IMR-90 (cell line): ENCODE measurements at regions not wholly inside any gene's neighbourhood (a gene's known extent, or its start where the extent isn't known, plus 50 kb on each side); places are given as distances from the start of the nearest gene placed in this dataset.

ENCODE experiments used
- ATAC-seq: fragments of 200-7000 bp; cut with Tn5 transposase; 2 replicates; pipeline ENCODE4 v1.9.1; 2020; ENCODE audit warnings: low read depth, mild to moderate bottlenecking, moderate library complexity
- BruUV-seq: library from RNA; stranded (reverse); fragments of 400-500 nt; replicated peaks from 2 replicates; lab custom pipeline; 2021; lab: Mats Ljungman, UMichigan
- CTCF ChIA-PET: fragments of 300-600 bp; formaldehyde crosslinking; extraction: SDS; loops from one replicate; lab custom pipeline; 2021; ENCODE audit warnings: antibody characterized with exemption; lab: Yijun Ruan, JAX
- POLR2A ChIA-PET: fragments of 300-600 bp; sonication (Branson Sonifier 250); formaldehyde crosslinking; loops from one replicate; lab custom pipeline; 2022; ENCODE audit warnings: antibody characterized with exemption; ENCODE audit not compliant: unreplicated experiment; lab: Charles Lee
- DNase-seq: peaks from one replicate; pipeline ENCODE4 v3.0.0; 2013
- H2AFZ ChIP-seq: replicated peaks from 2 replicates; pipeline ENCODE3; 2013; ENCODE audit warnings: low read length, mild to moderate bottlenecking; ENCODE audit not compliant: poor library complexity
- H2AK5ac ChIP-seq: 2 replicates; pipeline ENCODE4 v1.6.1; 2013; ENCODE audit warnings: low read depth, low read length, inconsistent platforms
- H2AK9ac ChIP-seq: replicated peaks from 2 replicates; pipeline ENCODE3; 2013; ENCODE audit warnings: mild to moderate bottlenecking, low read depth, low read length, moderate library complexity; ENCODE audit not compliant: poor library complexity
- H2BK120ac ChIP-seq: 2 replicates; pipeline ENCODE4 v1.6.1; 2013; ENCODE audit warnings: low read depth, low read length, inconsistent platforms
- H2BK15ac ChIP-seq: 3 replicates; pipeline ENCODE4 v1.6.1; 2013; ENCODE audit warnings: low read depth, low read length, inconsistent platforms
- H2BK20ac ChIP-seq: 2 replicates; pipeline ENCODE4 v1.6.1; 2013; ENCODE audit warnings: low read depth, mild to moderate bottlenecking, inconsistent platforms, low read length, moderate library complexity
- H2BK5ac ChIP-seq: 2 replicates; pipeline ENCODE4 v1.6.1; 2013; ENCODE audit warnings: mild to moderate bottlenecking, low read depth, low read length, inconsistent platforms; ENCODE audit not compliant: poor library complexity, severe bottlenecking
- H3K14ac ChIP-seq: replicated peaks from 2 replicates; pipeline ENCODE4 v1.6.1; 2013; ENCODE audit warnings: low read depth, low read length, inconsistent platforms
- H3K18ac ChIP-seq: 2 replicates; pipeline ENCODE4 v1.6.1; 2013; ENCODE audit warnings: low read depth, low read length, control low read depth
- H3K23ac ChIP-seq: 2 replicates; pipeline ENCODE4 v1.6.1; 2013; ENCODE audit warnings: low read depth, low read length, inconsistent platforms
- H3K27ac ChIP-seq: 2 replicates; pipeline ENCODE4 v1.5.1; 2013; ENCODE audit warnings: mild to moderate bottlenecking, control low read depth, low read length; ENCODE audit not compliant: insufficient read depth
- H3K27me3 ChIP-seq: 2 replicates; pipeline ENCODE4 v1.6.1; 2013; ENCODE audit warnings: low read length; ENCODE audit not compliant: control insufficient read depth, insufficient read depth
- H3K36me3 ChIP-seq: 2 replicates; pipeline ENCODE4 v1.6.1; 2013; ENCODE audit warnings: low read length, mixed read lengths; ENCODE audit not compliant: control insufficient read depth, insufficient read depth
- H3K4ac ChIP-seq: 2 replicates; pipeline ENCODE4 v1.6.1; 2013; ENCODE audit warnings: low read depth, low read length, inconsistent platforms
- H3K4me1 ChIP-seq: 2 replicates; pipeline ENCODE4 v1.6.1; 2013; ENCODE audit warnings: low read length, mixed read lengths; ENCODE audit not compliant: control insufficient read depth, insufficient read depth
- H3K4me2 ChIP-seq: 2 replicates; pipeline ENCODE4 v1.6.1; 2013; ENCODE audit warnings: low read depth, mild to moderate bottlenecking, control low read depth, low read length, moderate library complexity
- H3K4me3 ChIP-seq: 2 replicates; pipeline ENCODE4 v1.5.1; 2013; ENCODE audit warnings: low read depth, mild to moderate bottlenecking, control low read depth, low read length, moderate library complexity; ENCODE audit not compliant: insufficient read depth
- H3K56ac ChIP-seq: 2 replicates; pipeline ENCODE4 v1.6.1; 2013; ENCODE audit warnings: low read length, inconsistent platforms; ENCODE audit not compliant: insufficient read depth; ENCODE audit errors: extremely low read depth
- H3K79me1 ChIP-seq, 2 experiments: 2 replicates each; pipeline ENCODE4 v1.6.1; 2013; ENCODE audit warnings: low read length in 2 of 2, inconsistent platforms in 1 of 2, low read depth in 1 of 2
- H3K9ac ChIP-seq: 2 replicates; pipeline ENCODE4 v1.6.1; 2013; ENCODE audit warnings: low read depth, low read length, control low read depth
- H3K9me1 ChIP-seq: 2 replicates; pipeline ENCODE4 v1.6.1; 2013; ENCODE audit warnings: low read length, inconsistent platforms; ENCODE audit not compliant: insufficient read depth
- H3K9me3 ChIP-seq: 2 replicates; pipeline ENCODE4 v1.6.1; 2013; ENCODE audit warnings: low read length; ENCODE audit not compliant: control insufficient read depth, insufficient read depth
- H4K20me1 ChIP-seq: 2 replicates; pipeline ENCODE4 v1.6.1; 2013; ENCODE audit warnings: low read length, inconsistent platforms; ENCODE audit not compliant: insufficient read depth
- H4K5ac ChIP-seq: 2 replicates; pipeline ENCODE4 v1.6.1; 2013; ENCODE audit warnings: mild to moderate bottlenecking, low read depth, low read length, control low read depth
- H4K8ac ChIP-seq, 2 experiments: 2 replicates each; pipeline ENCODE4 v1.6.1; 2013; ENCODE audit warnings: low read depth in 2 of 2, low read length in 2 of 2, control low read depth in 1 of 2, inconsistent platforms in 1 of 2
- H4K91ac ChIP-seq: 2 replicates; pipeline ENCODE4 v1.6.1; 2013; ENCODE audit warnings: low read depth, low read length, inconsistent platforms; ENCODE audit not compliant: insufficient read depth
- BHLHE40 ChIP-seq: fragments of 150-350 bp; IDR thresholded peaks from 2 replicates; pipeline ENCODE4 v1.6.1; 2016; ENCODE audit warnings: mild to moderate bottlenecking, low read depth, low read length
- CEBPB ChIP-seq: IDR thresholded peaks from 2 replicates; pipeline ENCODE4 v1.6.1; 2012; ENCODE audit warnings: low read depth, low read length, improper control_type of control experiment
- CHD1 ChIP-seq: IDR thresholded peaks from 2 replicates; pipeline ENCODE4 v1.6.1; 2012; ENCODE audit warnings: low read depth, low read length, improper control_type of control experiment
- FOS ChIP-seq: fragments of 150-350 bp; IDR thresholded peaks from 2 replicates; pipeline ENCODE4 v1.6.1; 2016; ENCODE audit warnings: low read depth, low read length
- MAFK ChIP-seq: IDR thresholded peaks from 2 replicates; pipeline ENCODE4 v1.6.1; 2012; ENCODE audit warnings: low read depth, low read length, improper control_type of control experiment
- MAZ ChIP-seq: IDR thresholded peaks from 2 replicates; pipeline ENCODE4 v1.6.1; 2012; ENCODE audit warnings: low read depth, mild to moderate bottlenecking, low read length, improper control_type of control experiment, moderate library complexity, borderline replicate concordance
- MXI1 ChIP-seq: IDR thresholded peaks from 2 replicates; pipeline ENCODE4 v1.6.1; 2012; ENCODE audit warnings: low read depth, mild to moderate bottlenecking, low read length, moderate library complexity, borderline replicate concordance
- NFE2L2 ChIP-seq: fragments of 150-350 bp; IDR thresholded peaks from 2 replicates; pipeline ENCODE4 v1.6.1; 2016; ENCODE audit warnings: low read depth, mild to moderate bottlenecking, low read length
- POLR2A ChIP-seq: IDR thresholded peaks from 2 replicates; pipeline ENCODE4 v1.6.1; 2012; ENCODE audit warnings: mild to moderate bottlenecking, low read depth, low read length
- RAD21 ChIP-seq: IDR thresholded peaks from 2 replicates; pipeline ENCODE4 v1.6.1; 2012; ENCODE audit warnings: low read length, improper control_type of control experiment
- RCOR1 ChIP-seq: IDR thresholded peaks from 2 replicates; pipeline ENCODE4 v1.6.1; 2012; ENCODE audit warnings: mild to moderate bottlenecking, low read length, improper control_type of control experiment; ENCODE audit not compliant: insufficient replicate concordance
- RFX5 ChIP-seq: IDR thresholded peaks from 2 replicates; pipeline ENCODE4 v1.8.0; 2012; ENCODE audit warnings: low read depth, mild to moderate bottlenecking, low read length, moderate library complexity
- SMC3 ChIP-seq: fragments of 150-350 bp; IDR thresholded peaks from 2 replicates; pipeline ENCODE4 v1.6.1; 2016; ENCODE audit warnings: low read depth, mild to moderate bottlenecking, antibody characterized with exemption, low read length, moderate library complexity
- WGBS, 2 experiments: methylation state at CpG; one replicate each; pipeline versions ENCODE4 v1.1.5 to v1.1.7; 2013; ENCODE audit warnings: missing lambda C conversion rate in 2 of 2; ENCODE audit not compliant: insufficient read length in 1 of 2; ENCODE audit errors: extremely low coverage in 2 of 2; 5-methylcytosine and 5-hydroxymethylcytosine counted together
- dilution Hi-C: fragments of 300-500 bp; cut with HindIII; formaldehyde crosslinking; loops from one replicate; pipeline ENCODE4 v1.14.3; 2018; ENCODE audit warnings: low sequenced_read_pairs; ENCODE audit not compliant: unreplicated experiment
- in situ Hi-C: fragments of 300-500 bp; cut with MboI; formaldehyde crosslinking; loops from 3 replicates; pipeline ENCODE4 v1.14.3; 2019; ENCODE audit warnings: low sequenced_read_pairs, inconsistent platforms, mixed read lengths
- intact Hi-C: fragments of 100-400 bp; cut with micrococcal nuclease; formaldehyde crosslinking; loops from 2 replicates; pipeline ENCODE4 v1.10.0; 2022
- TF ChIP-seq, protein P1 (sequence below): conservative IDR thresholded peaks from 2 replicates; pipeline ENCODE4 v1.5.1; 2012; ENCODE audit warnings: mild to moderate bottlenecking, low read depth, low read length, improper control_type of control experiment
- TF ChIP-seq, protein P2 (sequence below): fragments of 150-350 bp; IDR thresholded peaks from 2 replicates; pipeline ENCODE4 v1.6.1; 2017; ENCODE audit warnings: mild to moderate bottlenecking, antibody characterized with exemption, low read length, low read depth
- TF ChIP-seq, protein P3 (sequence below): fragments of 150-350 bp; IDR thresholded peaks from 2 replicates; pipeline ENCODE4 v1.6.1; 2016; ENCODE audit warnings: low read depth, mild to moderate bottlenecking, low read length, moderate library complexity, borderline replicate concordance

DNA sequence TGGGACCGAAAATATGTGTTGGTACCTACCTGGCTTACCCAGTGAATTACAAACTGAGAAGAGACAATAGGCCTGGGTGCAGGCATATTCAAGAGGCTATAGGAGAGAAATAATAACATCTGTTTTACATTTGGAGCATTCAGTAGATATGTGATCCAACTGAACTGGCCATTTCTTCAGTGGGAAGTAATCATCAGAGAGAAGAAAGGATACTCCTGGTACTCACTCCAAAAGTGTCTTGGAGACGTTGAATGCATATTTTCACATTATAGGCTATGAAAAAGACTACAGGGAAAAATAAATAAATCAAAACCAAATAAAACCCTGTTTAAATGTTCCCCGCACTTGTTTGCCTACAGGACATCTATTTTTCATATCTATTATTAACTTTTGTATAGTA is 1680.3 kb downstream of the REEP3 start:
- no CpG with 5 or more reads among the region's 3 CpGs for WGBS, 2 experiments
- no peak for DNase-seq
- H4K5ac ChIP-seq, result no peak overlapping the region
- no peak overlapping the region for H2AFZ ChIP-seq
- no peak overlapping the region for H3K4ac ChIP-seq
- no peak overlapping the region for H3K56ac ChIP-seq
- no peaks in the 10 kb centered on the region for H3K79me1 ChIP-seq
- POLR2A ChIA-PET, result no interaction called here
- no peak overlapping the region for H3K9ac ChIP-seq
- no peak overlapping the region for H3K4me2 ChIP-seq
- TF ChIP-seq, protein P1, sequence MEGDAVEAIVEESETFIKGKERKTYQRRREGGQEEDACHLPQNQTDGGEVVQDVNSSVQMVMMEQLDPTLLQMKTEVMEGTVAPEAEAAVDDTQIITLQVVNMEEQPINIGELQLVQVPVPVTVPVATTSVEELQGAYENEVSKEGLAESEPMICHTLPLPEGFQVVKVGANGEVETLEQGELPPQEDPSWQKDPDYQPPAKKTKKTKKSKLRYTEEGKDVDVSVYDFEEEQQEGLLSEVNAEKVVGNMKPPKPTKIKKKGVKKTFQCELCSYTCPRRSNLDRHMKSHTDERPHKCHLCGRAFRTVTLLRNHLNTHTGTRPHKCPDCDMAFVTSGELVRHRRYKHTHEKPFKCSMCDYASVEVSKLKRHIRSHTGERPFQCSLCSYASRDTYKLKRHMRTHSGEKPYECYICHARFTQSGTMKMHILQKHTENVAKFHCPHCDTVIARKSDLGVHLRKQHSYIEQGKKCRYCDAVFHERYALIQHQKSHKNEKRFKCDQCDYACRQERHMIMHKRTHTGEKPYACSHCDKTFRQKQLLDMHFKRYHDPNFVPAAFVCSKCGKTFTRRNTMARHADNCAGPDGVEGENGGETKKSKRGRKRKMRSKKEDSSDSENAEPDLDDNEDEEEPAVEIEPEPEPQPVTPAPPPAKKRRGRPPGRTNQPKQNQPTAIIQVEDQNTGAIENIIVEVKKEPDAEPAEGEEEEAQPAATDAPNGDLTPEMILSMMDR, result no peak
- TF ChIP-seq MXI1 (no peak), POLR2A (no peak), CEBPB (no peak), NFE2L2 (no peak), RCOR1 (no peak), SMC3 (no peak), MAFK (no peak), RFX5 (no peak), CHD1 (no peak), BHLHE40 (no peak), MAZ (no peak), FOS (no peak), RAD21 (no peak)
- TF ChIP-seq, protein P2, sequence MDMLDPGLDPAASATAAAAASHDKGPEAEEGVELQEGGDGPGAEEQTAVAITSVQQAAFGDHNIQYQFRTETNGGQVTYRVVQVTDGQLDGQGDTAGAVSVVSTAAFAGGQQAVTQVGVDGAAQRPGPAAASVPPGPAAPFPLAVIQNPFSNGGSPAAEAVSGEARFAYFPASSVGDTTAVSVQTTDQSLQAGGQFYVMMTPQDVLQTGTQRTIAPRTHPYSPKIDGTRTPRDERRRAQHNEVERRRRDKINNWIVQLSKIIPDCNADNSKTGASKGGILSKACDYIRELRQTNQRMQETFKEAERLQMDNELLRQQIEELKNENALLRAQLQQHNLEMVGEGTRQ, result no peak
- TF ChIP-seq, protein P3, sequence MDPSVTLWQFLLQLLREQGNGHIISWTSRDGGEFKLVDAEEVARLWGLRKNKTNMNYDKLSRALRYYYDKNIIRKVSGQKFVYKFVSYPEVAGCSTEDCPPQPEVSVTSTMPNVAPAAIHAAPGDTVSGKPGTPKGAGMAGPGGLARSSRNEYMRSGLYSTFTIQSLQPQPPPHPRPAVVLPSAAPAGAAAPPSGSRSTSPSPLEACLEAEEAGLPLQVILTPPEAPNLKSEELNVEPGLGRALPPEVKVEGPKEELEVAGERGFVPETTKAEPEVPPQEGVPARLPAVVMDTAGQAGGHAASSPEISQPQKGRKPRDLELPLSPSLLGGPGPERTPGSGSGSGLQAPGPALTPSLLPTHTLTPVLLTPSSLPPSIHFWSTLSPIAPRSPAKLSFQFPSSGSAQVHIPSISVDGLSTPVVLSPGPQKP, result no peak
- dilution Hi-C loops (no loop called here), in situ Hi-C loops (no loop called here), intact Hi-C loops (no loop called here)
- no peak overlapping the region for H3K4me3 ChIP-seq
- H3K9me3 ChIP-seq, result peaks cover 7% of the 10 kb centered on the region; the same call in 1 of the 2 replicates
- no peak overlapping the region for H2BK15ac ChIP-seq
- H4K8ac ChIP-seq, result no peak overlapping the region
- no peak overlapping the region for H2BK120ac ChIP-seq
- H4K91ac ChIP-seq, result no peak overlapping the region
- H3K27ac ChIP-seq, result no peak overlapping the region
- no peak overlapping the region for H2AK5ac ChIP-seq
- H2BK20ac ChIP-seq, result no peak overlapping the region
- no peak overlapping the region for H3K18ac ChIP-seq
- H4K20me1 ChIP-seq, result no peaks in the 10 kb centered on the region
- H3K36me3 ChIP-seq, result no peaks in the 10 kb centered on the region
- no peak overlapping the region for H2BK5ac ChIP-seq
- CTCF ChIA-PET, result no interaction called here
- no peaks in the 10 kb centered on the region for H3K27me3 ChIP-seq
- H3K9me1 ChIP-seq, result no peaks in the 10 kb centered on the region
- no peak for ATAC-seq
- BruUV-seq, result no TSS peak
- no peak overlapping the region for H2AK9ac ChIP-seq
- H3K14ac ChIP-seq, result no peak overlapping the region
- no peaks in the 10 kb centered on the region for H3K4me1 ChIP-seq
- H3K23ac ChIP-seq, result no peak overlapping the region
